ENCODE measurements at regions not wholly inside any gene's neighbourhood (a gene's known extent, or its start where the extent isn't known, plus 50 kb on each side); places are given as distances from the start of the nearest gene placed in this dataset.

- H3K4me3 ChIP-seq (ENCODE audit: low read depth, low read length): no peak overlapping the region
- no peak for DNase-seq (ENCODE audit: low read depth)
- no peak for TF ChIP-seq CTCF (IDR thresholded peaks at IDR 0.05; ENCODE audit: insufficient read depth, low read depth, low read length)
Observed at GRCh38 chr18:53920312-53921075, 304.0 kb downstream of the MBD2 start.

GRCh38 chr18:53918091-53918490 lies 306.4 kb downstream of the MBD2 start:
- no peak for TF ChIP-seq CTCF (IDR thresholded peaks at IDR 0.05; ENCODE audit: insufficient read depth, low read depth, low read length)
- H3K4me3 ChIP-seq (ENCODE audit: low read depth, low read length): no peak overlapping the region
- DNase-seq (ENCODE audit: low read depth): no peak

GRCh38 chr18:53911200-53911599 lies 313.3 kb downstream of the MBD2 start:
- no peak overlapping the region for H3K4me3 ChIP-seq (ENCODE audit: low read depth, low read length)
- no peak for DNase-seq (ENCODE audit: low read depth)
- TF ChIP-seq CTCF (IDR thresholded peaks at IDR 0.05; ENCODE audit: insufficient read depth, low read depth, low read length): no peak

- DNase-seq (ENCODE audit: low read depth): peak; percentile 13
Observed at GRCh38 chr18:53909668-53910067, 314.8 kb downstream of the MBD2 start.

GRCh38 chr18:53907921-53908320 lies 316.5 kb downstream of the MBD2 start:
- DNase-seq (ENCODE audit: low read depth): no peak
- no peak for TF ChIP-seq CTCF (IDR thresholded peaks at IDR 0.05; ENCODE audit: insufficient read depth, low read depth, low read length)
- no peak overlapping the region for H3K4me3 ChIP-seq (ENCODE audit: low read depth, low read length)

More at GRCh38 chr18:53909668-53910067, 314.8 kb downstream of the MBD2 start:
- H3K4me3 ChIP-seq (ENCODE audit: low read depth, low read length): no peak overlapping the region
- peak; percentile 38 for TF ChIP-seq CTCF (IDR thresholded peaks at IDR 0.05; ENCODE audit: insufficient read depth, low read depth, low read length)

- no peak for TF ChIP-seq CTCF (IDR thresholded peaks at IDR 0.05; ENCODE audit: insufficient read depth, low read depth, low read length)
- no peak for DNase-seq (ENCODE audit: low read depth)
- H3K4me3 ChIP-seq (ENCODE audit: low read depth, low read length): no peak overlapping the region
Observed at GRCh38 chr18:53906681-53907080, 317.8 kb downstream of the MBD2 start.
